A172 (cell line): ENCODE measurements at regions not wholly inside any gene's neighbourhood (a gene's known extent, or its start where the extent isn't known, plus 50 kb on each side); places are given as distances from the start of the nearest gene placed in this dataset.
A peak's percentile ranks its signal among the peaks of the same experiment; 100 is the strongest.

ENCODE experiments used
- DNase-seq: peaks from one replicate; pipeline ENCODE4 v3.0.0-alpha.2; 2015; ENCODE audit warnings: low spot score

DNA sequence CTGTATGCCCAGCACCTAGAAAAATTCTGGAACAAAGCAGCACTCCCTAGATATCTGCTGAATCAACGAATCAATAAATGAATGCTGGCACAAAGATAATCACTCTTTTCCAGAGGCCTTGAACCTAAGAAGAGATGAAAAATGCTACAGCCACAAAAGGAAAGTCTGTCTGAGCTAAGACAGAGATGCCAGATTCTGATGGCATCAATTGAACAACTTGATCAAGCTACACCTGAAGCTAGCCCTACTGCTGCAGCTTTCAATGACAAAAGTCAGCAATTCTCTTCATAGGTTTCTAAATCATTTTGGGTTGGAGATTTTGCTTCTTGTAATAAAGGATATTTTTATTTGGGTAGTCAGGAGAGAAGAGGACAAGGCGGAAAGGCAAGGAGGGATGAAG lies 305.0 kb upstream of the SULF2 start:
- DNase-seq = no peak

DNA sequence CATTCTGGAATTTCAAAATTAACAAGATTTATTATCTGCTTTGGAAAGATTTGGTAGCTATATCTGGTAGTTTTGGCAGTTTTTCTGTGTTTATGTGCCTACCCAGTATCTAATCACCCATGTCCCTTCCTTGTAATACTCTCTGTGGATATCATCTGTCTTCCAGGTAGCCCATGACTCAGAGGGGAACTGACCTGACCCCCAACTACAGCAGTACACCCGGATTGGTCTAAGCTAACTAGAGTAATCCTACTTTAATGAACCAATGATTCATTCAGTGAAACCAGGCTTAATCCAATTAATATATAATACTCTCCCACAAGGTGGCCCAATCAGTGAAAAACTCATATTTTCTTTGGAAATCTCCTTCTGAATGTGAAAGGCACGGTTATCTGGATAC lies 295.3 kb upstream of the SULF2 start:
- no peak for DNase-seq

DNA sequence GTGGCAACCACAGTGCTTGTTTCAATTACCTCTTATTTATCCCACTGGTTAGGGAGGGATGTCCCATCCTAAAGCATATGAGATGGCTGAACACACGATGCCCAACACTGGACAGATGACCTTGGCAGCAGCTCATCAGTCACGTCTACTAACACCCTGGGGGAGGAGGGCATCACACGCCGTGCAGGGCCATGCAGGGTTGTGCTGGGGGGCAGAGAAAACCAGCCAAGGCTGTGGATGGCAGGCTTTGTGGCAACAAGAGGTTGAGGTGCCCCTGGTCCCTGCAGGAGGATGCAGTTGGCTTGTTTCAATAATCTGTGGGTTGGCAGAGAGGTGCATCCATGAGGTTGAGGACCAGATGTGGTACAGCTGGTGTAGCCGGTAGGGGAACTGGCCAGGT lies 293.7 kb upstream of the SULF2 start:
- DNase-seq = no peak

DNA sequence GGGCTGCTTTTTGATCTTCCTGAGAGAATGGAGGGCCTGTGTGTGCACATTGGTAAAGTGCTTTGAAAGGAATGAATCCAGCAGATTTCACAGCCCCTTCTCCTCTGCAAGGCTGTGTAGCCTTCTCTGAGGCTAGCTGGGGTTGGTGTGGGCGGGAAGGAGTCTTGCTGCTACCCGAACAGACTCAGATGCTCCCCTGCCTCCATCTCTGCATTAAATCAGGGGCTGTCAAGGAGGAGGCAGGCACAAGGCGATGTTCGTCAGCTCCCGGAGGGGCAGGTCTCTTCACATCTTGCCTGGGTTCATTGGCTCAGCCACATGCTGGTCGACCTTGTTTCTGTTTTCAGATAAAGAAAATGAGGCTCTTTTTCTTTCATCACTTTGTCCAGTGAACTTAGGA lies 291.5 kb upstream of the SULF2 start:
- no peak for DNase-seq

DNA sequence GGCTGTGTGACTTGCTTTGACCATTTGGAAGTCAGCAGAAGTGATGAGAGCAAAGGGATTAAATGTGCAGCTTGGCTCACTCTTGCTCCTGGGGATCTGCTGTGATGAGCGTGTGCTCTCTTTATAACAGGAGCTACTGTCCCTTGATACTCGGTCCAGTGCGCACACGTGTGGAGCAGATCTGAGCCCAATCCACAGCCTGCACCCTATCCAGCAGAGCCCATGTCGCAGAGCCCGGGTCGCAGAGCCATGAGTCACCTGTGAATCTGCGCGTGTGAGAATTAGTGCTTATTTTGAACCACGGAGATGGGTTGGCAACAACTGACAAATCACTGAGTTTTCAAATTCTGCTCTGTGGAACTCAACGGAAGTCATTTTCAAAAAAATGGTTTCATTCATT lies 291.0 kb upstream of the SULF2 start:
- no peak for DNase-seq

DNA sequence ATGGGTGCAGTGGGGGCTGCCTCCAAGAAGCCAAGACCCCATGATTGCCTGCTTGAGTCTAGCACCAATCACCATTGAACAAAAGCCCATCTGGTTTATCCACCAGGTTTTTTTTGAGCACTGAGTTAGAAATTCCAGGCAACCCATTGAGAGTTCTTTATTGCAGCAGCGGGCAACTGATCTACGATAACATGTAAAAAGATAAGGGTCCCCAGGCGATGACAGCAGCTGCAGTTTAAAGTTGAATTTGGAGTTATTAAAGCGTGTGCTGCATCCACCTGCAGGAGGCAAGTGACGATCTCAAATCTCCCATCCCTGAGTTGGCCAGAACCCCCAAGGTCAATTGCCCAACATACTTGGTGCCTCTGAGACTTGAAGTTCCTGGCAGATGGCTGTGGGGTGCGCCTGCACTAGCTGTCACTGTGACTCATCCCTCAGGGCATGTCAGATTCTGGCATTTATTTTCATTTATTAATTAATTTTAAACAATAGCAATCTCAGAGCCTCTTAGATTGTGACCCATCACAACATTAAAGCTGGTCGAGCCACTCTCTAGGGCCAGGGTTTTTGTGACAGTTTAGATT lies 290.4 kb upstream of the SULF2 start:
- no peak for DNase-seq

DNA sequence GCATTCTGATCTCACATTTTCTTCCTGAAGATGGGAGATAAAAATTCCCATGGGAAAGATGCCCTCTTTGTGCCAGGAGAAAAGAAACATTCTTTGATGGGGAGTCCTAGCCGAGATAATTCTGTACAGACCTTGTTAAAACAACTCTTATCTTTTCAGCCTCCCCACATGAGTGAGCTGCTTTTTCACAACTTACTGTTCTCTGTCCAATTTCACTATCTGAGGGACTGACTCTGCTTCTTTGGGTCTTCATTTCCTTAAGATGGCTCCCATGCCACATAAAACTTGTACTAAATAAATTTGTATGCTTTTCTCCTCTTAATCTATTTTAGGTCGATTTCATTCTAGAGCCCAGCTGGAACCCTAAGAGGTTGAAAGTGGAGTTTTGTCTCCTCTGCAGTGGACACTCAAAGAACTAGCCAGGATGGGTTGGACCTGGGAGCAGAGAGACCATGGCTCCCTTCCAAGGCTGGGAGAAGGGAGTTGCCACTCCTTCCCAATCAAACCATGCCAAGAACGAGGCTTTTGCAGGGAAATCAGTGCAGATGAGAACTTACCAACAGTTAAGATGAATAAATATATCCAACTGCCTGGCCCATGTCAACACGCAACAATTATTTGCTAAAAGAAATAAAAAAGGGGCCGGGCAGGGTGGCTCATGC lies 285.8 kb upstream of the SULF2 start:
- DNase-seq = no peak

DNA sequence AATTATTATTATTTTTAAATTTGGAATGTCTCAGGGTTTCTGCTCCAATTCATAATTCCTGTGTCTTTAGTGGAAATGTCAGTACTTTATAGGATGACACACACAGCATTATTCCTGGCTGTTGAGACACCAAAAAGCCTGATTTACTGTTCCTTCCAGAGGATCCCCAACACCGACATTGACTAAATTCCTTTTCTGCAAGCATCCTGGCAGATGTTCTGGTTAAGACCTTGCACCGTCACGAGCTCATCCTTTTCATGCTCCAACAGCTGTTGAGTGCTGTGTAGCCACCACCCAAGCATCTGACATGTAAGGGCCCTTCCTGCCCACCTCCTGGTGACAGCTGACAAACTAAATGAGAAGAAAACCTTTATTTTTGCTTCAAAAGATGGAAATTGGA lies 284.3 kb upstream of the SULF2 start:
- no peak for DNase-seq

DNA sequence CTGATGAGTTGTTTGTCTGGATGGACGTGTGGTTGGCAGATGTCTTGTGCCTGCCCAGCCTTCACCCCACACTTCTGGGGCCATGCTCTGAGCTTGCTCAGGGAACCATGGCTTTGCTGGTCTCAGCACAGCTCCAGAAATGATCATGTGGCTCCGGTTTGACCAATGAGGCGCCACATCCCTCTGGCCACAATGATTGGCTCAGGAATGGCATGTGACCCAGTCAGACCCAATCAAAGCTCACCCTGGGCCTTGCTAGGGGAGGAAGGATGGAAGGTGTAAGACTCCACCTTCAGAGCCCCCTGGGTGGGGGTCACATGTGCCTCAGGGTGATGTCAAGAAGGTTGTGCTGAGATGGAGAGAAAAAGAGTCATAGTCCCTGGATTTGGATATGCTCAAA lies 281.6 kb upstream of the SULF2 start:
- DNase-seq = no peak

DNA sequence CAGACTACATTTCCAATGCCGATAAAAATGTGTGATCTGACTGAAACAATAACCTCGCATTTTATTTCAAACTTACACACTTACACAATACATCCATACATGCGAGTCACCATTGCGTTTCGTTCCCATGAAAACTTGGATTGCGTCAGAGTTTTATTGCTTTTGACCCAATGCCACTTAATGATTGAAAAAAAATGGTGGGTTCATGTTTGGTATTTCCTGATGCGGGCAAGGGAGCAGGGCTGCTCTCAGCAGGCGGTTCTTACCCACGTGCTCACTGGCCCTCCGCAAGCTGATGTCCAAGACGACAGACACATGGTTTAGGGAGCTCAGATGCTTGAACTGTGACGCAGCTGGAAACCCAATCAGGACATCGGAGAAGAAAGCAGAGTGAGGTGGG lies 281.0 kb upstream of the SULF2 start:
- no peak for DNase-seq

DNA sequence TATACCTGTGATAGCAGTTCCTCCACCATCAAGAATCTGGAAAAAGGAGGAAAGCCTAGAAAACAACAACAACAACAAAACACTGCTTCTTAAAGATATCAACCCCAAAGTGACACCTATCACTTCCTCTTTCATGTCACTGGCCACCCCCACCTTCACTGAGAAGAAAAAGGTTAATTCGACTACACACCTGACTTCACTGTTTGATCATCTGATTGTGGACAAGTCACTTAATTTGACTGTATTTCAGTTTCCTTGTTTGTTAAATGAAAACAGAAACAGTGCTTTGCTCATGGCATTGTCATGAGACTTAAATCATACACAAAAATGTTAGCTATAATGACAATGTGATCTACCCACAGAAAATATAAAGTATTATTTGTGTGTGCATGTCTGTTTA lies 280.6 kb upstream of the SULF2 start:
- DNase-seq = no peak

DNA sequence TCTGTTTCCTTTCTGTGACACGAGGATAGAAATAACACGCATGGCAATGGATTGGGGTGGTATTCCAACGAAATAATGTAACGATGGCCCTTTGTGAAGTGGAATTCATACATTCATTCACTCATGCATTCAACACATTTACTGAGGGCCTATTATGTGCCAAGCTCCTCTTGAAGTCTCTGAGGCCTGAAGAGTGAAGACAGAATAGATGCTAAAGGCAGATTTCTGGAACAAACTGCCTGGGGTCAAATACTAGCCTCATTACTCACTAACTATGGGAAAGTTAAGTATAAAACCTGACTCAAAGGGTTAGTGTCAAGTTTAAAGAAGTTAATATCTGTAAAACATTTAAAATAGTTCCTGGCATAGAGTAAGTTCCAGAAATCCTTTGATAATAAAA lies 279.6 kb upstream of the SULF2 start:
- no peak for DNase-seq

DNA sequence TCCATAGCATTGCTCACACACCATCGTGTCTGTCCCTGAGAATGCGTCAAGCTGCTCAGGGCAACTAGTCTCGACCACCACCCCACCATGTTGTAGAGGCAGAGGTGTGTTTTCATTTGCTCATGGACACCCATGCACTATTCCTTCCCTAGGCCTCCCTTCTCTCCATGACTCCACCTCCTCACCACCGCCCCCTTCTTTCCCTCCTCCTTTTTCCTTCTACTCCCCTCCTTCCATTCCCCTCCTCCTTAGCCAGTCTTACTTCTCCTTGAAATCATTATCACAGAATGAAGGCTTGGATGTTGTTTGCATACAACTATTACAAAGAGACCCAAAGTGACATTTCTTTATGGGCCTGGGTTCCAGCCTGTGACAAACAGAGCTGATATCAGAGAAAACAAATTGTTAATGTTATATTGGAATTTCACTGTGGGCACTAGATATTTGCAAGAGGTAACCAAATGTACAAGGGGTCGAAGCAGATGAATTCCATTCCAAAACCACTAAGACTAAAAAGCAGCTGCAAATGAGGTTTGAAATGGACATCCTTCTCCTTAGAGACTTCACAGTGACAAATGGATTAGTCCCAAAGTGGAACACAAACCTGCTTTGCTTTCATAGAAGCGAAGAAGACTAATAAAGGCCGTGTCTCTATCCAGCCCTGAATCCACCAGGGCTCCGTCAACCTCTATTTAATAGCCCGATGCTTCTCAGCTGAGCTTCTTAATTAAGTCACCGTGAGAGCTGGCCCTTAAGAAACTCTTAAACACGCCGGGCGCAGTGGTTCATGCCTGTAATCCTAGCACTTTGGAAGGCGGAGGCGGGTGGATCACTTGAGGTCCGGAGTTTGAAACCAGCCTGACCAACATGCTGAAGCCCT lies 275.8 kb upstream of the SULF2 start:
- DNase-seq = no peak

DNA sequence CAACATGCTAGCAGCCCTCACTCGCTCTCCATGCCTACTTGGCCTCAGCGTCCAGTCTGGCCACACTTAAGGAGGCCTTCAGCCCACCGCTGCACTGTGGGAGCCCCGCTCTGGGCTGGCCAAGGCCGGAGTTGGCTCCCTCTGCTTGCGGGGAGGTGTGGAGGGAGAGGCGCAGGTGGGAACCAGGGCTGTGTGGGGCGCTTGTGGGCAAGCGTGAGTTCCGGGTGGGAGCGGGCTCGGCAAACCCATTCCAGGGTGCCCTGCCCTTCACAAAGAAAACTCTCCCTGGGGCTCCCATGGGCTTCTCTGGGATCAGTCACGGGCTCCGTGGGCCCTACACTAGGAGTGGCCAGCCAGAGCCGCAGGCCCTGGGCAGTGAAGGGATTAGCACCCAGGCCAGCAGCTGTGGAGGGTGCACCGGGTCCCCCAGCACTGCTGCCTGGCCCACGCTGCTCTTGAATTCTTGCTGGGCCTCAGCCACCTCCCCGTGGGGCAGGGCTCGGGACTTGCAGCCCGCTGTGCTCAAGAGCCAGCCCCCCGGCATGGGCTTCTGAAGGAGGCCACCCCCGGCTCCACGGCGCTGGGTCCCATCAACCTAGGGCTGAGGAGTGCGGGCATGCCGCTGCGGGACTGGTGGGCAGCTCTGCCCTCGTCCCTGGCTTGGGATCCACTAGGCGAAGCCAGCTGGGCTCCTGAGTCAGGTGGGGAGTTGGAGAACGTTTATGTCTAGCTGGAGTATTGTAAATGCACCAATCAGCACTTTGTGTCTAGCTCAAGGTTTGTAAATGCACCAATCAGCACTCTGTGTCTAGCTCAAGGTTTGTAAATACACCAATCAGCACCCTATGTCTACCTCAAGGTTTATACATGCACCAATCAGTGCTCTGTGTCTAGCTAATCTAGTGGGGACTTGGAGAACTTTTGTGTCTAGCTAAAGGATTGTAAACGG lies 273.6 kb upstream of the SULF2 start:
- DNase-seq = no peak

DNA sequence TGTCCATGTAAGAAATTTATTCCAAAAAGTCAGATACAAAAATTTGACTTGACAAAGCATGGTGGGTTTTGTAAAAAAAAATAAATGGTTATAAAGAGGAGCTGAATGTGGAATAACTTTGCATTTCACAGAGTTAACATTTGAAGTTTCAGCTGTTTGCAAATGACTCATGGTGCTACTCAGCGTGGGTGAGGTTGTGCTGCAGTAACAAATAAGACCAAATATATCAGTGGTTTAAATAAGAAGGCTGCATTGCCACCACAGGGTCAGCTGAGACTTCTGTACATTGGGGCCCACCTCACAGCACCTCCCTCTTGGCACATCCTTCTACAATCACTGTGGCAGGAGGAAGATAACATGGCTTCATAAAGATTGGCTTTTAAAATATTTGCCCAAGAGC lies 272.5 kb upstream of the SULF2 start:
- no peak for DNase-seq

DNA sequence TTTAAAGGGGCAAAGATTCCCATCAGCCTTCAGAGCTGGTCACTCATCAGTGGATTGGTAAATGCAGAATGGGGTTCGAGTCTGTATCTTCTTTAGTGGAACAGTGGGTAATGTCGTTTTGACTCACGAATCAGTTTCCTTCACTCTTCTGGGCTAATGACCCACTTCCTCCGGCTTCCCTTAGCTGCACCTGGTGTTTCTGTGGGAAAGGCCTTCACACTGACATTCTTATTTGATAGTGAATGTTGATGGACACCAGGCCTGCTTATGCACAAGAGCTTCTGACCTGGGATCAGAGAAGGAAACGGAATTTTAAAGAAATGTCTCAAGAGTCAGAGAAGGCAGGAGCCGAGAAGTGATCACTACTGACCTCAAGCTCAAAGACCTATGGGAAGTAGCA lies 272.0 kb upstream of the SULF2 start:
- DNase-seq = no peak

DNA sequence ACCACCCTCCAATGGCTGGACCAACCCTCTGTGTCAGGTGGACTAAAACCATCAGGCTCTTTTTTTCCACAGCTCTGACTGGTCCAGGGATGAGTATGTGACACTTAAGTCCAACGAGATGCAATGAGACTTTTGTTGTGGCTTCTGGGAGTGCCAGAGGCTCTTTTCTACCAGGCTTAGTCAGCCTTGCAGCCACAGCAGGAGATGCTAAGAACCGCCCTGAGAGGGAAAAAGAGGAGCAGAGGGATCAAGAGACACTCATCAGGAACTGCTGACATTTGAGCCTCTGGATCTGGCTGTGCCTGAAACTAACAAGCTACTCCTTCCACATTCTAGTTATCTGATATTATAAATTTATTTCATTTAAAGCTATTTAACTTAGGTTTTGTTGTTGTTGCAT lies 270.9 kb upstream of the SULF2 start:
- DNase-seq = peak; percentile 63

DNA sequence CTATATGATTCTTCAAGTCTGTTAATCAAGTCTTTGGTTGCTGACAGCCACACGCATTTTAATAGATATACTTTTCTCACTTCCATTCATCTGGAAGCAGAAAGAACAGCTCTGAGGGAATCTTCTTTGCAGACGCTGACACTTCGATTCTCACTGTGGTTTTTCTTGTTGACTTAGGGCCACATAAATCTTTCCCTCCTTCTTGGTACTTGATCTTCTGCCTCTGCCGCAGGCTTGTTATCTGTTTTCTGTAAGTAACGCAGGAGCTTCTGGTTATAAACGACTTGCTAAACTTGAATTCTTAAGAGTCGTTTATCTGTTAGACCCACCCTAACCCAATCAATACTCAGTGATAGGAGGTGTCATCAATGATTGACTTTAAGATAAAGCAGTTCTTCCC lies 268.8 kb upstream of the SULF2 start:
- no peak for DNase-seq

DNA sequence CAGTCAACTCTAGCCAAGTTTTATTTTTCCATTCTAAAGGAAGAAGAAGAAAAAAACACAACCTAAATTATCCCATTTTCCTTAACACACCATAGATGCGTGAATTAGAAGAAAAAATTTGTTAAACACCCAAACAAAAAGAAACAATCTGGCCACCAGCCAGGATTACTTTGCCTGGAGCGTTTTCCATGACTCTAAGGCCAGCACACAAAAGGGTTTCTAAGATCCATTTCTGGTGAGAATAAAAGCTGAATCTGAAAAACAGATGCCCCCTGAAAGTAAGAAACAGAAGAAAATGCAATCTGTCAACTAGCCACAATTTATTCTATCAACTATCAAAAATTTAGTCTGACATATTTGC lies 267.2 kb upstream of the SULF2 start:
- DNase-seq = peak; percentile 16

DNA sequence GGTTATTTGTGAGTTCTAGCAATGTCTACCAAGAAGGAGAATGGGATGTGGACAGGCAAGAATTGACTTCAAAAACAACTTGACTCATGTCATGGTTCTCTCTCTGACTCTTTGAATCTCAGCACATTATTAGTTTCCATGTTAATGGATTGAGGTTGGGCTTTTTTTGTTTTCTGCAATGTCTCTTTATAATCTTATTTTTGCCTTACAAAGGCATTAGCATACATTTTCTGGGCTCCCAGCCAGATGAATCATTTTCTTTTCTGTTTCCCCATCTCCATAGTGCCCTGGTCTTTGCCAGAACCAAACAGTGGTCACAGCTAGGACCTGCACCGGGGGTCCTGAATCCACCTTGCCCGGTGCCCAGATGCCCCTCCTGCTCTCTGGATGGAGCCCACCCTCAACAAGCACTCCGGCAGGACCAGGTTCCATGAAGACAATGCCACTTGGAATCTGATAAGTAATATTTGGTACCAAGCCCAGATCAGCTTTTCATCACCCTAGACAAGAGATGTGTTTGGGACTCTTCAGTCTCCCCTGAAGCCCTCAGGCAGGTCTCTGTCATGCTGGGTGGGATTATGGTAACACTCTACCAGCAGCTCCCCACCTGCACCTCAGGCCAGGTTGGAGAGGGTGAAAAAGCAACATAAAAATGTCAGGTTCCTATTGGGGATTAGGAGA lies 266.7 kb upstream of the SULF2 start:
- peak; percentile 82 for DNase-seq

DNA sequence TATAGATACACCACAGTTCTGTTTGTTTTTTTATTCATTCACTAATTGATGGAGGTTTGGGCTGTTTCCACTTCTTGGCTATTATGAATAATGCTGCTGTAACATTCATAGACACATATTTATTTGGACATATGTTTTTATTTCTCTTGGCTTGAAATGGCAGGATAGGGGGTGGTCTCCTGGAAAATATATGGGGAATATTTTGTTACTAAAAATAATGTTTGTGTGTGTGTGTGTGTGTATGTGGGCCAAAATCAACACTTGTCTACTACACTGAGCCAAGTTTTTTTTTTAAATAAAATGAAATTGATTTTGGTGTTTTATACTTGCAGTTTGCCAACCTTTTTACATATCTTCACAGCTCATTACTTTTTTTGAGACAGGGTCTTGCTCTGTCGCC lies 264.4 kb upstream of the SULF2 start:
- no peak for DNase-seq

DNA sequence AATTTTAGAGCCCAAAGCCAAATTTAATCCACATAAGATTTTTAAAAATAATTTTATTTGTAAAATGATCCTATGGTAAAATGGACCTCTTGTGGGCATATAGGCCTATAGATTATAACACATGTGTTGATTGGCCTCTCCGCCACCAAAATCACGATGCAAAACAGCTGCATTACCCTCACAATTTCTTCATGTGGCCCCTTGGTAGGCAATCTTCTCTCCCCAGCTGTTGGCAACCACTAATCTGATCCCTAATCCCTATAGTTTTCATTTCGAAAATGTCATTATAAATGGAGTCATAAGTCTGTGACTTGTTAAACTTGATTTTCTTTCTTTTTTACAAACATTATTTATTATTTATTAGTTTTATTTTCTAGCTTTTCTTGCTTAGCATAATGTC lies 263.9 kb upstream of the SULF2 start:
- no peak for DNase-seq
